Hepatocyte (in vitro differentiated cells): ENCODE measurements at regions not wholly inside any gene's neighbourhood (a gene's known extent, or its start where the extent isn't known, plus 50 kb on each side); places are given as distances from the start of the nearest gene placed in this dataset.

ENCODE experiments used
- DNase-seq: peaks from one replicate; pipeline ENCODE4 v3.0.0-alpha.2; 2016; ENCODE audit warnings: low spot score
- H2AFZ ChIP-seq: fragments of 200-600 bp; sonication (generic); 2 replicates; pipeline ENCODE4 v1.6.0; 2016; ENCODE audit warnings: antibody characterized with exemption, mild to moderate bottlenecking
- H3K27ac ChIP-seq: fragments of 200-600 bp; sonication (generic); 2 replicates; pipeline ENCODE4 v1.5.1; 2016; ENCODE audit warnings: mild to moderate bottlenecking
- H3K27me3 ChIP-seq: fragments of 200-600 bp; sonication (generic); 2 replicates; pipeline ENCODE4 v1.6.1; 2016
- H3K36me3 ChIP-seq: fragments of 200-600 bp; sonication (generic); replicated peaks from 2 replicates; pipeline ENCODE4 v1.5.1; 2016; ENCODE audit warnings: low read depth; ENCODE audit not compliant: insufficient read depth
- H3K4me1 ChIP-seq: fragments of 200-600 bp; sonication (generic); 2 replicates; pipeline ENCODE4 v1.5.1; 2016; ENCODE audit warnings: mild to moderate bottlenecking, moderate library complexity; ENCODE audit not compliant: insufficient read depth
- H3K4me2 ChIP-seq: fragments of 200-600 bp; sonication (generic); 2 replicates; pipeline ENCODE4 v1.6.0; 2016
- H3K4me3 ChIP-seq: fragments of 200-600 bp; sonication (generic); 2 replicates; pipeline ENCODE4 v1.5.1; 2016; ENCODE audit warnings: mild to moderate bottlenecking
- H3K79me2 ChIP-seq: fragments of 200-600 bp; sonication (generic); 2 replicates; pipeline ENCODE4 v1.6.0; 2017; ENCODE audit warnings: mild to moderate bottlenecking
- H3K9me2 ChIP-seq: fragments of 200-600 bp; sonication (generic); replicated peaks from 2 replicates; pipeline ENCODE4 v1.6.0; 2017; ENCODE audit warnings: mild to moderate bottlenecking; ENCODE audit not compliant: insufficient read depth
- H3K9me3 ChIP-seq: fragments of 200-600 bp; sonication (generic); 2 replicates; pipeline ENCODE4 v1.5.1; 2016; ENCODE audit warnings: low read depth, mild to moderate bottlenecking
- H4K20me1 ChIP-seq: fragments of 200-600 bp; sonication (generic); 2 replicates; pipeline ENCODE4 v1.6.0; 2016; ENCODE audit warnings: mild to moderate bottlenecking; ENCODE audit not compliant: insufficient read depth, poor library complexity, severe bottlenecking
- EZH2 ChIP-seq: fragments of 200-600 bp; sonication (generic); IDR thresholded peaks from 2 replicates; pipeline ENCODE4 v1.6.1; 2016; ENCODE audit warnings: antibody characterized with exemption, mild to moderate bottlenecking, borderline replicate concordance
- EZH2phosphoT487 ChIP-seq: fragments of 200-600 bp; sonication (generic); IDR thresholded peaks from one replicate; pipeline ENCODE4 v1.6.1; 2018; ENCODE audit warnings: antibody characterized with exemption, mild to moderate bottlenecking, low read depth, moderate library complexity; ENCODE audit not compliant: unreplicated experiment, severe bottlenecking
- WGBS: methylation state at CpG from one replicate; pipeline ENCODE4 v1.1.6; 2016; ENCODE audit warnings: low lambda C conversion rate; ENCODE audit errors: missing lambda C conversion rate; 5-methylcytosine and 5-hydroxymethylcytosine counted together
- TF ChIP-seq, protein P1 (sequence below): fragments of 200-600 bp; sonication (generic); IDR thresholded peaks from 2 replicates; pipeline ENCODE4 v1.5.1; 2016; ENCODE audit warnings: antibody characterized with exemption, mild to moderate bottlenecking; ENCODE audit not compliant: poor library complexity

DNA sequence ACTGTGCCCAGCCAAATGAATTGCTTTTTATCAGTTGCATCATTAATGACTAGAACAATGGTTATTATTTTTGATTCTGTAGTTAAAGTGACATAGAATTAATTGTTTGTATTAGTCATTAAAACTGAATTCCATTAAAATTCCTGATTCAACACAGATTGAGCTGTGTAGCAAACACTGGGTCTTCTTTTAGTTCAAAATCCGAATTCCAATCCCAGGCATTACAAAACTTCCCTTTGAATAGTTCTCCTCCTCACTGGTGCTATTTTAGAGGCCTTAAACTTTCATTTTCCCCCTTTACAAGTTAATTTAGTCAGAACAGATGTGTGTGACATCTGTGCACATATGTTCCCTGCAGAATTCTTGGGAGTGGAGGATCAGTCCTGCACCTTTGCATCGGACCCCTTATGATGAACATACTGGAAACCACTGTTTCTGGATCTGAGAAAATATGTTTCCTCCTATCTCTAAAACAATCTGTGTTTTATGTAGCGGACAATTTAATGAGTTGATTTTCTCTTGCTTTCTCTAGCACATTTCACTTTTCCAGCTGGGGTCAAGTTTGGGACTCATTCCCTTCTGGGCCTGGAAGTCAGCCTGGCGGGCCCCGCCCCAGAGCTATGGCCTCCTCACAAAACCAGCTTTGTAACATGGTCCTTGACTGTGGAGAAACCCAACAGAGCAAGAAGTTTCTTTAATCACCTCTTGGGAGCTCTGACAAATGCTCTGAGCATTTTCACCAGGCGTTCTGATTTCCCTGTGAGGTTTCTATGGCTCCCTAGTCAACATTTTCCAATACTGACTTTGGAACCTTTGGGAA lies 87.9 kb upstream of the MAMDC2 start:
- Histone ChIP-seq H2AFZ (no peak overlapping the region), H3K4me1 (no peaks in the 10 kb centered on the region), H3K4me2 (no peak overlapping the region), H3K27me3 (no peaks in the 10 kb centered on the region), H3K27ac (no peak overlapping the region), H3K9me3 (no peaks in the 10 kb centered on the region), H3K4me3 (no peak overlapping the region), H4K20me1 (no peaks in the 10 kb centered on the region), H3K36me3 (no peaks in the 10 kb centered on the region), H3K9me2 (no peaks in the 10 kb centered on the region), H3K79me2 (no peaks in the 10 kb centered on the region)
- TF ChIP-seq EZH2 = no peak
- TF ChIP-seq, protein P1, sequence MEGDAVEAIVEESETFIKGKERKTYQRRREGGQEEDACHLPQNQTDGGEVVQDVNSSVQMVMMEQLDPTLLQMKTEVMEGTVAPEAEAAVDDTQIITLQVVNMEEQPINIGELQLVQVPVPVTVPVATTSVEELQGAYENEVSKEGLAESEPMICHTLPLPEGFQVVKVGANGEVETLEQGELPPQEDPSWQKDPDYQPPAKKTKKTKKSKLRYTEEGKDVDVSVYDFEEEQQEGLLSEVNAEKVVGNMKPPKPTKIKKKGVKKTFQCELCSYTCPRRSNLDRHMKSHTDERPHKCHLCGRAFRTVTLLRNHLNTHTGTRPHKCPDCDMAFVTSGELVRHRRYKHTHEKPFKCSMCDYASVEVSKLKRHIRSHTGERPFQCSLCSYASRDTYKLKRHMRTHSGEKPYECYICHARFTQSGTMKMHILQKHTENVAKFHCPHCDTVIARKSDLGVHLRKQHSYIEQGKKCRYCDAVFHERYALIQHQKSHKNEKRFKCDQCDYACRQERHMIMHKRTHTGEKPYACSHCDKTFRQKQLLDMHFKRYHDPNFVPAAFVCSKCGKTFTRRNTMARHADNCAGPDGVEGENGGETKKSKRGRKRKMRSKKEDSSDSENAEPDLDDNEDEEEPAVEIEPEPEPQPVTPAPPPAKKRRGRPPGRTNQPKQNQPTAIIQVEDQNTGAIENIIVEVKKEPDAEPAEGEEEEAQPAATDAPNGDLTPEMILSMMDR = no peak
- no peak for TF ChIP-seq EZH2phosphoT487
- 78% methylated on average over 6 of the region's 6 CpGs for WGBS
- DNase-seq = no peak

DNA sequence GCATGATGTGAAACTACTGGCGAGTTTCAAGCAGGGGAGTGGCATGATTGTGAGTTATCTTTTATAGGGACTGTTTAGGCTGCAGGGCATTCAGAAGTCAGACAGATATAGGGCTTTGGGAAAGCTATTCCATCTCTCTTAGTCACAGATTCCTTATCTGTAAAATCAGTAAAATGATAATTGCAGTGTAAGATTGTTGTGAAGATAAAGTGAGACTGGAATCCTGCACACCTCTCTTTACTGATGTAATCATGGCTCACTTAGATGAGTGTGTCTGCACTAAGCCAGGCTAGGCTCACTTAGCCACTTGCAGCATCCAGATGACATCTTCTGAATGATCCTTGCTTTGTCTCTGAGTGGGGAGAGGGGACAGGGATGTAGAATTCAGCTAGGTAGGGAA lies 81.8 kb upstream of the MAMDC2 start:
- TF ChIP-seq EZH2phosphoT487 (no peak), EZH2 (no peak)
- TF ChIP-seq, protein P1 = no peak
- WGBS = 59% methylated on average over 1 of the region's 1 CpG
- H3K9me2 ChIP-seq = no peaks in the 10 kb centered on the region
- H4K20me1 ChIP-seq = no peaks in the 10 kb centered on the region
- DNase-seq = no peak
- no peaks in the 10 kb centered on the region for H3K79me2 ChIP-seq
- H3K27me3 ChIP-seq = no peaks in the 10 kb centered on the region
- H2AFZ ChIP-seq = no peak overlapping the region
- no peak overlapping the region for H3K4me2 ChIP-seq
- H3K4me3 ChIP-seq = no peak overlapping the region
- H3K9me3 ChIP-seq = no peaks in the 10 kb centered on the region
- no peak overlapping the region for H3K27ac ChIP-seq
- no peaks in the 10 kb centered on the region for H3K4me1 ChIP-seq
- no peaks in the 10 kb centered on the region for H3K36me3 ChIP-seq

GRCh38 chr9:69963803-69964202 lies 79.8 kb upstream of the MAMDC2 start:
- Histone ChIP-seq H3K9me3 (no peaks in the 10 kb centered on the region), H3K36me3 (no peaks in the 10 kb centered on the region), H3K27me3 (no peaks in the 10 kb centered on the region), H3K4me3 (no peak overlapping the region), H3K27ac (no peak overlapping the region), H3K9me2 (no peaks in the 10 kb centered on the region), H2AFZ (no peak overlapping the region), H3K79me2 (no peaks in the 10 kb centered on the region), H3K4me1 (no peaks in the 10 kb centered on the region), H3K4me2 (no peak overlapping the region), H4K20me1 (no peaks in the 10 kb centered on the region)
- 67% methylated on average over 9 of the region's 9 CpGs for WGBS
- DNase-seq = no peak
- TF ChIP-seq, protein P1 = no peak
- TF ChIP-seq EZH2 (no peak), EZH2phosphoT487 (no peak)
